ENCODE measurements at regions not wholly inside any gene's neighbourhood (a gene's known extent, or its start where the extent isn't known, plus 50 kb on each side); places are given as distances from the start of the nearest gene placed in this dataset.

- no peaks in the 10 kb centered on the region for H3K9me3 ChIP-seq (ENCODE audit: control insufficient read depth, low read depth, low read length)
- no peak overlapping the region for H4K91ac ChIP-seq (ENCODE audit: insufficient read length, low read depth, low read length)
- no peak overlapping the region for H2BK15ac ChIP-seq (ENCODE audit: low read depth, low read length)
- Mint-ChIP-seq H3K9me3 (no peaks in the 10 kb centered on the region), H3K36me3 (ENCODE audit: insufficient read depth in 1 of 3, low read depth in 3 of 3) (no peaks in the 10 kb centered on the region), H3K4me1 (no peaks in the 10 kb centered on the region), H3K27ac (no peak overlapping the region), H3K27me3 (ENCODE audit: low read depth) (peaks cover 2% of the 10 kb centered on the region; the same call in 1 of the 2 replicates), H3K4me3 (no peak overlapping the region)
- TF ChIP-seq CTCF (conservative IDR thresholded peaks at IDR 0.05) = no peak
- H2BK12ac ChIP-seq (ENCODE audit: insufficient read length, low read depth, low read length) = no peak overlapping the region
- H3K79me1 ChIP-seq (ENCODE audit: insufficient read depth, low read depth, low read length, poor library complexity, severe bottlenecking) = no peaks in the 10 kb centered on the region
- H3K27ac ChIP-seq (ENCODE audit: insufficient read length, low read depth, low read length) = no peak overlapping the region
- H2BK20ac ChIP-seq (ENCODE audit: low read depth, low read length, poor library complexity, severe bottlenecking) = no peak overlapping the region
- H3T11ph ChIP-seq (ENCODE audit: low read length) = no peak overlapping the region
- no peak overlapping the region for H2AK5ac ChIP-seq (ENCODE audit: insufficient read length, low read length)
- no peak overlapping the region for H3K23ac ChIP-seq (ENCODE audit: insufficient read length, low read depth, low read length)
- H3K79me2 ChIP-seq (ENCODE audit: insufficient read depth, low read length) = no peaks in the 10 kb centered on the region
- H4K8ac ChIP-seq (replicated peaks; ENCODE audit: insufficient read length, low read depth, low read length) = no peak overlapping the region
- H3K27me3 ChIP-seq (ENCODE audit: insufficient read depth, low read length) = no peaks in the 10 kb centered on the region
- H3K4me2 ChIP-seq (ENCODE audit: insufficient read depth, insufficient read length, low read length) = no peak overlapping the region
- no peak for DNase-seq
- no peaks in the 10 kb centered on the region for H3K4me1 ChIP-seq (ENCODE audit: insufficient read depth, low read length)
- H4K5ac ChIP-seq (ENCODE audit: insufficient read length, low read depth, low read length) = no peak overlapping the region
- H2AFZ ChIP-seq (ENCODE audit: low read length) = no peak overlapping the region
- H2BK5ac ChIP-seq (ENCODE audit: insufficient read length, low read length) = no peak overlapping the region
- H3K23me2 ChIP-seq (ENCODE audit: insufficient read length, low read depth, low read length, poor library complexity, severe bottlenecking) = no peaks in the 10 kb centered on the region
- no peak overlapping the region for H2BK120ac ChIP-seq (ENCODE audit: low read depth, low read length, poor library complexity, severe bottlenecking)
- no peak overlapping the region for H3K4ac ChIP-seq (ENCODE audit: low read depth, low read length)
- H3K14ac ChIP-seq (ENCODE audit: insufficient read depth, low read length) = no peak overlapping the region
- H3K18ac ChIP-seq (ENCODE audit: insufficient read length, low read depth, low read length) = no peak overlapping the region
- WGBS (ENCODE audit: extremely low coverage, insufficient read length, low lambda C conversion rate) = no CpG with 5 or more reads among the region's 3 CpGs
- H3K9ac ChIP-seq (ENCODE audit: extremely low read depth, insufficient read length, low read length) = no peak overlapping the region
- no peak overlapping the region for H3K56ac ChIP-seq (ENCODE audit: insufficient read length, low read depth, low read length)
- H4K20me1 ChIP-seq (ENCODE audit: control insufficient read depth, insufficient read depth, insufficient read length) = no peaks in the 10 kb centered on the region
Measured at GRCh38 chr2:19643117-19643518, 258.7 kb downstream of the TTC32 start.

Measured in H9 (cell line).